GM18520 (cell line): ENCODE measurements at regions not wholly inside any gene's neighbourhood (a gene's known extent, or its start where the extent isn't known, plus 50 kb on each side); places are given as distances from the start of the nearest gene placed in this dataset.

Source experiments
- ATAC-seq: cut with Tn5 transposase; IDR thresholded peaks from one replicate; pipeline ENCODE4 v1.9.1; 2021; ENCODE audit not compliant: unreplicated experiment

DNA sequence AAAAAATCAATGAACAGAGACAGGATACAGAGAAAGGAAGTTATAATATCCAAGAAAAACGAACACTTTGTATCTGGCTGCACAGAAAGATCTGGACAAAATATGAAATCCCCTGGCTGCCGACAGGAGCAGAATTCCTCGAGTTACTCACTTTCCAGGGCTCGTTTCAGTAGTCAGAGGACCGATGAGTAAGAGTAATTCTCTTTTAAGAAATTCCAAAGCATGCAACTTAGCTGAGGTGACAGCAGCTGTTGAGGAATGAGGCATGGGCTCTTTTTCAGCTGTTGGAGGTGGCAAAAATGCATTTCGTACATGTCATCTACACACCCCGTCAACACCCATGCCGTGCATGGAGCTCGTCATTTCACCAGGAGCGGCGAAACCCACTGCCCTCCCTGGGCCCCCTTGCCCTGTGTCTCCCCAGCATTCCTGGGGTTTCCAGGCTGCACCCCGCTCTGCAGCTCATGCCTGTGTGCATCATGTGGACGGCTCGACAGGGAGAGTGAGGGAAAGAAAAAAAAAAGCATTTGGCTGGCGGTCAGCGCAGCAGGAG is 210.8 kb upstream of the SMIM21 start:
- ATAC-seq = no peak

DNA sequence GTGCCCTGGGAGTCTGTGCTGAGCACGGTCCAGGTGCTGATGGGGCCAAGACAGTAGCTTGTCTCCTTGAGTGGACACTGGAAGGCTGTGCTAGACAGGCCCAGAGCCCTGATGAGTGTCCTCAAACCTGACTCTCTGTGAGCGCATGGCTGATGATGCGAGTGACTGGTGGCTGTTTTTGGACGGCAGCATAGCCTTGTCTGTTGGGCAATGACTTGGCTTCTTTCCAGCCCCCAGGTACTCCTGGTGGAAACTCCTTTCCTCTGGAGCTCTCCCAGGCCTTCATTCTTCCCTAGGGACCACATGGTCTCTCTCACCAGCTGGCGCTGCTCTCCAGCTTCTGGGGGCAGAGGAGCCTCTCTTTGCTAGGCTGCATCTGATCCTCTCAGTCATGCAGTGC is 207.6 kb upstream of the SMIM21 start:
- ATAC-seq = no peak

DNA sequence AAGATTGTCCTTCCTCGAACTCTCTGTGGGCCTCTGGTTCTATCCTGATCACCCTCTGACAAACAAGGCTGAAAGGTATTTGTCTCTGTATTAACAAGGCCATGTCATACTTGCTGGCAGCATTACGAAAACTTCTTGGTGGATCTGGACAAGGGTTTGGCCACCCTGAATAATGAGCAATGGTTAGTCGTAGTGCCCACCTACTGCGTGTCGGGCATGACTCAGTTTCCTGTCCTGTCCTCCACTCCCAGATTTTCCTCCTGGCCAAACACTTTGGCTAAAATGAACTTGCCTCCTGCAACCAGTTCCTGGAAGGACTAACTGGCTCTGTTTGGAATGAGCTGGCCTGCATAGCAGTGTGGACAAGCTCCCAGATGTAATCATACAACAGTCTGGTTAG is 198.5 kb upstream of the SMIM21 start:
- ATAC-seq = no peak

GRCh38 chr18:75624869-75625268 is 197.4 kb upstream of the SMIM21 start:
- ATAC-seq = no peak

DNA sequence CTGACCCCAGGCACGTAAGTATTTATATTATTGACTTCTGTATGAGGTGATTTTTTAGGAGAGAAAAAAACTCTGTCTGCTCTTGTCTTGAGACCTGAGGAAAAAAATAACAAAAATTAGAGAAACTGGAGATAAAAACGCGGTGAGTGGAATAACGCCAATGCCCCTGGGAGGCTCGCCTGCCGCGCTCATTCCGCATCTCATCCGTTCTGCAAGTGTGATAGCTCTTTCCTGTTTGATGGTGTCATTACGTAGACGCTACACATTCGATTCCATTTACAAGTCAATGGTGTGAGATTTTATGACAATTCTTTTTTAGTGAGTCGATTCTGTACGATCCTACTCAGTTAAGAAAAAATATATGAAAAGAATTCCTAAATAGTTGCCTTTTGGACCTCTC is 194.3 kb upstream of the SMIM21 start:
- no peak for ATAC-seq

DNA sequence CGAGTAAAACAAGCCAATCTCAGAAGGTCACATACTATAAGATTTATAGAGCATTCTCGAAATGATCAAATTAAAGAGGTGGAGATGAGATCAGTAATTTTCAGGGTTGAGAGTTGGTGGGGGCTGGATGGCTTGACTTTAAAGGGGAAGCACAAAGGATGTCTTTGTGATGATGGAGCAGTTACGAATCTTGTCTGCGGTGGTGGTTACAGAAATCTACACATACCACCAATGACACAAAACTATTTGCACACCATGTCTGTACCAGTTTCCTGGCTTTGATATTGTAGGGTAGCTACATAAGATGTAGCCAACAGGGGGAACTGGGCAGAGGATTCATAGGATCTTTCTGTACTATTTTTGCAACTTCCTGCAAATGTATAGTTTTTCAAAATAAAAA is 190.6 kb upstream of the SMIM21 start:
- no peak for ATAC-seq

GRCh38 chr18:75612456-75612855 is 185.0 kb upstream of the SMIM21 start:
- ATAC-seq = no peak

- ATAC-seq = no peak
Observed at GRCh38 chr18:75607701-75608100, 180.2 kb upstream of the SMIM21 start.

DNA sequence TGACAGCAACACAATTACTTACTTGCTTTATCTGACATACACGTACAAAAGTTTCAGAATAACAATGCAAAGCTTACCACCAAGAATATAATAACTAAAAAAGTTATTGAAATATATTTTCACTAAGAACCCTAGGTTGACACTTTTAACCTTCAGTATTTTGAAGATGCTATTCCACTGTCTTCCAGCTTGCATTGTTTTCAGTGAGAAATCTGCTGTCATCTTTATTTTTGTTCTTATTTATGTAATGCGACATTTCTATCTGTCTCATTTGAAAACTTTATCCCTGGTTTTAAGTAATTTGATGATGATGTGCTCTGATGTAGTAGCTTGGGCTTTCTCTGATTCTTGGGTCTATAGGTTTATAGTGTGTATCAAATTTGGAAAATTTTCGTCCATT is 165.0 kb upstream of the SMIM21 start:
- ATAC-seq = no peak

DNA sequence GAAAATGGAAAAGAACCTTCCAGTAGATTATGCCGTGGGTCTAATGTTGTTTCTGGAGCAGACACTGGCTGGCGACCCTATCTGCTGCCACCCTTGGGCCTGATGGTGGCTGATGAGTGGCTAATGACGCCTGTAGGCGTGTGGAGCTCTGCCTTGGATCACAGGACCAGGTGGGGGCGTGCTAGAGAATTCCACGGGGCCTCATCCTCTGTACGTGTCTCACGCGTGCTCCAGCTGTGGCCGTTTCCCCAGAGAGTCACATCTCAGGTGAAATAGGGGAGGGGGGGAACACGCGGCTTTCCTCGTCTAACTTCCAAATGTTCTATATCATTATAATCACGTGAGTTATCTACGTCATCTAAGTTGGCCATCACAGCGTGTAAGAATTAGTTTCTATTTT is 160.9 kb upstream of the SMIM21 start:
- ATAC-seq = no peak

- ATAC-seq = no peak
Observed at GRCh38 chr18:75587131-75587530, 159.6 kb upstream of the SMIM21 start.

GRCh38 chr18:75586130-75586889 is 158.8 kb upstream of the SMIM21 start:
- no peak for ATAC-seq

DNA sequence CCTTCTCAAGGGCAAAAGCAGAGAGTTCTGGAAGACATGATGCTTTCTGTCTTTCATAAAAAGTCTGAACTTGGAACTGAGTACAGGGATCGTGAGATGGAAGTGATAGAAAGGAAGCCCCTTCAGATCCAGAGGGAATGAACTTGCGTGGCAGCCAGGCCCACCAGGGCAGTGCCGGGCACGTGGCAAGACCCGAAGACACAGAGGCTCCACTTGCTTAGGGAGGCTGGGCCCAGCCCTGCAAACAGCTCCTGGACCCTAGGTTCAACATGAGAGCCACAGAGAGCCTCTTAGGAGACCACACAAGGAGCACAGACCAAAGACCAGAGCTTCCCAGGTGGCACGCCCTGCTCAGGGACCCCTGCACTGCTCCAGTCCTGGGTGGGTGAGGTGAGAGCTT is 155.4 kb upstream of the SMIM21 start:
- ATAC-seq = no peak

DNA sequence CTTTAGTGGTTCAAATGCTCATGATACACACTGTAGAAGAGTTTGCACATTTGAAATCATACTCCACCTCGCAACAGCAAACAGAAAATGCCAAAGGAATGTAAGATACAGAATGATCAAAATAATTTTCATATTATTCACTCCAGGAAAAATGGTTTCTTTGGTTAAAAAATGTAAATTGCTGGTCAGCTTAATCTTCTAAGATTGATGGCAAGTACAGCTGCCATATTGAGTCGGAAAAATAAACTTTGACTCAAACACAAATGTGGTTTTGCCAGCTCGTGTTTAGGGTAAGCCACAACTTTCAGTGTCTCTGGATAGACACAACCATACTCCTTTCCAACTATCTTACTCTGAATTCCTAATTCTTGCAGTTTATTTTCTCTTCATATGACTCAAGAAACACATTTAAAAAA is 154.9 kb upstream of the SMIM21 start:
- no peak for ATAC-seq

GRCh38 chr18:75581336-75582131 is 154.0 kb upstream of the SMIM21 start:
- ATAC-seq = no peak

DNA sequence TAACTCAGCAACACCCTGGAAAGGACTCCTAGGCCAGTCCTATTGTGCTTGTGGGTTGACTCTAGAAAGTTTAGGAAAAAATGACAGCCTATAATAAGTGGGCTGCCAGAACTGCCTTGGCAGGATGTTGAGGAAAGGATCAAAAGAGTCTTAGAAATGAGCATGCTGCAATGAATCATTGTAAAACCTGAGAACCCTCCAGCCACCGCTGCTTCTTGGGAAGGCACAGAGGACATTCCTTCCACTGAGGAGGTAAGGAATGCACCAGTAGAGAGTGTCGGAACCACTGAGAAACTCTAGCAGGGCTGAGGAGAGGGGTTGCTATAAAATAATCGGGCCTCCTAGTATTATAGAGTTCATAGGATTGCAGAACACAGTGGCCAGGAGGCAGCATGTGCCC is 146.7 kb upstream of the SMIM21 start:
- ATAC-seq = no peak

- no peak for ATAC-seq
Observed at GRCh38 chr18:75563150-75563549, 135.6 kb upstream of the SMIM21 start.

- no peak for ATAC-seq
Observed at GRCh38 chr18:75562216-75562615, 134.7 kb upstream of the SMIM21 start.

GRCh38 chr18:75558790-75559189 is 131.3 kb upstream of the SMIM21 start:
- no peak for ATAC-seq

DNA sequence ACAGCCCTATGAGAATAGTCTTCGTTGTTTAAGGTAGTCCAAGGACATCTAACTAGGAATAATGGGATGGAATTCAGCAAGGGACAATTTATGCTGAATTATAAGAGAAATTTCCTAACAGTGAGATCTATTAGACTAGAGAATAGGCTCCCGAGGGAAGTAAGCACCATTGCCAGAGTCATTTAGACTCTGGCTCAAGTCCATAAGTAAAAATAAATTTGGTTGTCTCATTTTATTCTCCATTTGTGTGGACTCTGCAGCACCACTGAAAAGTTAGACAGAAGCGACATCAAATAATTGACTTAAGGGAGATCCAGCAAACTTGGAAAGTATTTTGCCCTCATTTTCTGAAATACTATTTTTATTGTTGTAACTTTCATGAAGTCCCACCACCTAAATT is 129.3 kb upstream of the SMIM21 start:
- no peak for ATAC-seq

DNA sequence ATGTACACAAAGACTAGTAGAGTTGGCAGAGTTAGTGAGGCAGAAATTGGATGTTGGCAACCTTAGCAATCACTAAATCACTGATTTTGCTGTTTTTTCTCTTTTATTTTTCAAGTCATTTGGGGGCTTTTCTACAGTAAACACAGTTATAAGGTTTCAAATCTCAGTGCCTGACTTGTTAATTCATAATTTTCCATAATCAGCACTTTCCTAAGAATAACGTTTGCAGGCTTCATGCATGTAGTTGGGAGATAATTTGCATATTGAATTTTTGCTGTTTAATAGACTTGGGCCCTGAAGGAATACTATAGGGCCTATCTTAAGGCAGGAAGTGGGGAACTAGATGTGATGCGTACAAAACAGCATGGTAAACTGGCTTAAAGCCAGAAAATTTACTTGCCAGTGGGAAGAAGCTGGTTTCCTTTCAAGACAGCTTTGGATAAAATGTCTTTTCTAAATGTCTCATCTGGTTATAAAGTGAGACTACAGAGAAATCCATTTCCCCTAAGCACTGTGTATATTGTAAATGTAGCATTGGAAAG is 127.2 kb upstream of the SMIM21 start:
- ATAC-seq = no peak

DNA sequence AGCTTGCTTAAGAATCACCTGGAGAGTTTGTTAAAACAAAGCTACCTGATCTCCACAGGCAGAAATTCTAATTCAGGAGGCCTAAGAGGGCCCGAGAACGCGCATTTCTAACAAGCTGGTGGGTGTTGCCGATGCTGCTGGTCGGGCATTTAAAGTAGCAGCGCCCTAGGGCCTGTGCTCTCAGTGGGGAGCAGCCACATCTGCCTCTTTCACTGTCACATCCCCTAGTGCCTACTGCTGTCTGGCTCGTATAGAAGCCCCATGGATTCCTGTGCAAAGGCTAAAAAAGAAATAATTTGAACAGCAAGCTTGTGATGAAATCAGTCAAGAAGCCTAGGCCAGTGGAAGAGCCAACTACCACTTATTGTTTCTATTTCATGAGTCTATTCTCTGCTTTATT is 126.7 kb upstream of the SMIM21 start:
- ATAC-seq = no peak
